GM12891 (cell line): ENCODE measurements at regions not wholly inside any gene's neighbourhood (a gene's known extent, or its start where the extent isn't known, plus 50 kb on each side); places are given as distances from the start of the nearest gene placed in this dataset.

ENCODE experiments used
- POLR2A ChIP-seq: IDR thresholded peaks from 2 replicates; pipeline ENCODE4 v1.6.1; 2011; ENCODE audit warnings: low read depth, low read length, control low read depth
- POLR2AphosphoS5 ChIP-seq: IDR thresholded peaks from 2 replicates; pipeline ENCODE4 v1.6.1; 2011; ENCODE audit warnings: low read depth, low read length, control low read depth
- POU2F2 ChIP-seq: IDR thresholded peaks from 2 replicates; pipeline ENCODE4 v1.6.1; 2011; ENCODE audit warnings: low read depth, mild to moderate bottlenecking, control low read depth, low read length, moderate library complexity
- SPI1 ChIP-seq: IDR thresholded peaks from 2 replicates; pipeline ENCODE4 v1.6.1; 2011; ENCODE audit warnings: low read depth, low read length, control low read depth
- TAF1 ChIP-seq: IDR thresholded peaks from 2 replicates; pipeline ENCODE4 v1.6.1; 2011; ENCODE audit warnings: low read depth, low read length, control low read depth

DNA sequence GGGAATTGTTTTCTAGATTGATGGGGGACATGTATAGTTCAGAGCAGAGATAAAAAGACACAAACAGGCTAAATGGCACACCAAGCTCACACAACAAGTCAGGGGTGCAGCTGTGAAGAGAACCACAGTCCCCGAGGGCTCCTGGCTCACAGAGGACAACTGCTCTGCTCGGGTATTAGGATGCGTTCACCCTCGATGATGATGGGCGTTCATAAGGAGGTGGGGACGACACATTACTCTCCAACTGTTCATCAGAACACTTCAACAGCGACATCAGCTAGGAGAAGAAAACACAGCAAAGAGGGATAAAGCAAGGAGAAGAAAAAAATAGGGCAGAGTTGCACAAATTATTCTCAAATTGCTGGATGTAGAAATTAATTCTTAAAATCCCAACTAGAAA is 174.8 kb upstream of the RREB1 start:
- TF ChIP-seq POLR2AphosphoS5 (no peak), POLR2A (no peak), TAF1 (no peak), SPI1 (no peak), POU2F2 (no peak)
